WTC11 (cell line): ENCODE measurements at regions not wholly inside any gene's neighbourhood (a gene's known extent, or its start where the extent isn't known, plus 50 kb on each side); places are given as distances from the start of the nearest gene placed in this dataset.

Experiments
- CTCF ChIP-seq: fragments of 200-600 bp; IDR thresholded peaks from 2 replicates; pipeline ENCODE4 v1.8.0; 2022; ENCODE audit warnings: antibody characterized with exemption
- JUN ChIP-seq: sonication (generic); formaldehyde crosslinking; IDR thresholded peaks from 2 replicates; pipeline ENCODE4 v1.8.0; 2023; ENCODE audit warnings: mild to moderate bottlenecking, missing genetic modification reagents
- MAX ChIP-seq: sonication (generic); formaldehyde crosslinking; IDR thresholded peaks from 2 replicates; pipeline ENCODE4 v1.8.0; 2022; ENCODE audit warnings: mild to moderate bottlenecking, missing genetic modification reagents
- NR3C1 ChIP-seq: sonication (generic); formaldehyde crosslinking; conservative IDR thresholded peaks from 2 replicates; pipeline ENCODE4 v1.8.1; 2023; ENCODE audit warnings: low read depth, mild to moderate bottlenecking, missing genetic modification reagents
- SP1 ChIP-seq: sonication (generic); formaldehyde crosslinking; conservative IDR thresholded peaks from 2 replicates; pipeline ENCODE4 v1.8.1; 2022; ENCODE audit warnings: missing genetic modification reagents
- ZNF121 ChIP-seq: sonication (generic); formaldehyde crosslinking; IDR thresholded peaks from 2 replicates; pipeline ENCODE4 v1.8.0; 2023; ENCODE audit warnings: missing genetic modification reagents
- ZNF219 ChIP-seq: sonication (generic); formaldehyde crosslinking; IDR thresholded peaks from 2 replicates; pipeline ENCODE4 v1.8.0; 2023; ENCODE audit warnings: missing genetic modification reagents, mild to moderate bottlenecking, borderline replicate concordance
- ZNF416 ChIP-seq: fragments of 250-450 bp; sonication (Bioruptor Pico); IDR thresholded peaks from 2 replicates; pipeline ENCODE4 v1.9.0; 2021; ENCODE audit warnings: mild to moderate bottlenecking, inconsistent platforms
- ZNF671 ChIP-seq: fragments of 250-450 bp; sonication (Bioruptor Pico); IDR thresholded peaks from 2 replicates; pipeline ENCODE4 v1.8.0; 2021; ENCODE audit warnings: mild to moderate bottlenecking

GRCh38 chr12:90399357-90399756 lies 555.6 kb downstream of the CCER1 start:
- TF ChIP-seq ZNF671 (no peak), SP1 (no peak), NR3C1 (no peak), CTCF (no peak), JUN (CRISPR knock-in tag) (no peak), ZNF121 (no peak), MAX (CRISPR knock-in tag) (no peak), ZNF416 (CRISPR knock-in tag) (no peak), ZNF219 (CRISPR knock-in tag) (no peak)
